Small intestine (tissue), 7 donors: ENCODE measurements at regions not wholly inside any gene's neighbourhood (a gene's known extent, or its start where the extent isn't known, plus 50 kb on each side); places are given as distances from the start of the nearest gene placed in this dataset.
"Not testable (repeated sequence)": the region's sequence is repeated elsewhere in the genome, so short reads cannot be mapped to it uniquely, and the experiment has no call there.

Experiments
- DNase-seq, 2 donors: peaks; one replicate each; pipeline versions ENCODE4 v3.0.0 to v3.0.0-alpha.2; 2013
- FAIRE-seq: peaks from 2 replicates; lab custom pipeline; 2012; peaks lifted over from hg19 to GRCh38; lab: Jason Lieb, UNC
- H3K27ac ChIP-seq, 3 donors: one replicate each; pipeline ENCODE4 v1.5.1; 2013; ENCODE audit warnings: low read length in 2 of 3, mild to moderate bottlenecking in 2 of 3, control low read depth in 1 of 3, inconsistent platforms in 1 of 3, low read depth in 1 of 3, moderate library complexity in 1 of 3
- H3K27me3 ChIP-seq, 3 donors: one replicate each; pipeline ENCODE4 v1.6.1; 2013; ENCODE audit warnings: low read length in 3 of 3, inconsistent platforms in 1 of 3; ENCODE audit not compliant: control insufficient read depth in 3 of 3, insufficient read depth in 3 of 3
- H3K36me3 ChIP-seq, 3 donors: one replicate each; pipeline ENCODE4 v1.6.1; 2013; ENCODE audit warnings: low read length in 3 of 3, inconsistent platforms in 1 of 3, low read depth in 1 of 3, mild to moderate bottlenecking in 1 of 3, moderate library complexity in 1 of 3; ENCODE audit not compliant: control insufficient read depth in 3 of 3, insufficient read depth in 2 of 3
- H3K4me1 ChIP-seq, 3 donors: one replicate each; pipeline ENCODE4 v1.6.1; 2013; ENCODE audit warnings: low read length in 2 of 3, inconsistent platforms in 1 of 3, low read depth in 1 of 3, mild to moderate bottlenecking in 1 of 3, moderate library complexity in 1 of 3; ENCODE audit not compliant: control insufficient read depth in 3 of 3, insufficient read depth in 2 of 3
- H3K4me3 ChIP-seq, 3 donors: one replicate each; pipeline ENCODE4 v1.5.1; 2013; ENCODE audit warnings: low read length in 3 of 3, control low read depth in 1 of 3, inconsistent platforms in 1 of 3, low read depth in 1 of 3, mild to moderate bottlenecking in 1 of 3, moderate library complexity in 1 of 3
- H3K9me3 ChIP-seq, 2 donors: one replicate each; pipeline ENCODE4 v1.6.1; 2013; ENCODE audit warnings: low read depth in 1 of 2, low read length in 1 of 2; ENCODE audit not compliant: control insufficient read depth in 2 of 2, insufficient read depth in 1 of 2
- WGBS, 3 donors: extraction: QIAGEN DNeasy Blood & Tissue Kit; methylation state at CpG; one replicate each; pipeline ENCODE4 v1.1.7; 2013; 5-methylcytosine and 5-hydroxymethylcytosine counted together
- donor health status: healthy with polysubstance abuse.
- donor health status: control.
- donor health status: control.
- donor health status: Bipolar disorder and iron deficiency.
- donor health status: healthy.

DNA sequence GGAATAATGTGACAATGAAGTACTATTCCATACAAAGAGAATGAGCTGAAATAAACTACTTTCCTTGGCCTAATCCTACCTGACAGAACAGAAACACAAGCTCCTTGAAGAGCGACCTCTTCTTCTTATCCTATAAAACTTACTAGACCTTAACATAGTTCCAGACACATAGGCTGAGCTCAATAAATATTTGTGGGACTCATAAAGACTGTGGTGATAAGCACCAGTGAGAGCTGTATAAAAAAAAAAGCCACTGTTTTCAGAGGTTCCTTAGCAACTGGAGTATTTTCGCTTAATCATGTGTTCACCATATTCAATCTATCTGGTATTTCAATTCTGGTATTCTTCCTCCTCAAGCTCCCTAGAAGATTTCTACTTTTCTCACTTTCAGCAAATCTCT, 1129.6 kb downstream of the STPG2 start:
- H3K4me1 ChIP-seq = peaks cover 0 to 7% (median 0%) of the 10 kb centered on the region in 3 donors
- no peak for FAIRE-seq

GRCh38 chr4:97015301-97015700, 1128.0 kb downstream of the STPG2 start:
- H3K27me3 ChIP-seq = no peaks in the 10 kb centered on the region
- H3K4me1 ChIP-seq = peaks cover 0 to 7% (median 0%) of the 10 kb centered on the region in 3 donors
- DNase-seq = no peak
- no peaks in the 10 kb centered on the region for H3K9me3 ChIP-seq
- no peak overlapping the region for H3K27ac ChIP-seq
- no peaks in the 10 kb centered on the region for H3K36me3 ChIP-seq
- WGBS, 3 donors = 64 to 80% (median 75%) methylated on average over 1 of the region's 1 CpG
- no peak overlapping the region for H3K4me3 ChIP-seq
- no peak for FAIRE-seq

More for the DNA sequence above, 1129.6 kb downstream of the STPG2 start:
- WGBS, 3 donors = 17 to 58% (median 40%) methylated on average over 2 of the region's 2 CpGs
- Histone ChIP-seq H3K36me3 (no peaks in the 10 kb centered on the region), H3K27ac (peak overlapping the region in 1 of 3 donors; percentile 9), H3K27me3 (no peaks in the 10 kb centered on the region), H3K9me3 (no peaks in the 10 kb centered on the region), H3K4me3 (no peak overlapping the region)
- DNase-seq = peak; percentile 31 to 76

DNA sequence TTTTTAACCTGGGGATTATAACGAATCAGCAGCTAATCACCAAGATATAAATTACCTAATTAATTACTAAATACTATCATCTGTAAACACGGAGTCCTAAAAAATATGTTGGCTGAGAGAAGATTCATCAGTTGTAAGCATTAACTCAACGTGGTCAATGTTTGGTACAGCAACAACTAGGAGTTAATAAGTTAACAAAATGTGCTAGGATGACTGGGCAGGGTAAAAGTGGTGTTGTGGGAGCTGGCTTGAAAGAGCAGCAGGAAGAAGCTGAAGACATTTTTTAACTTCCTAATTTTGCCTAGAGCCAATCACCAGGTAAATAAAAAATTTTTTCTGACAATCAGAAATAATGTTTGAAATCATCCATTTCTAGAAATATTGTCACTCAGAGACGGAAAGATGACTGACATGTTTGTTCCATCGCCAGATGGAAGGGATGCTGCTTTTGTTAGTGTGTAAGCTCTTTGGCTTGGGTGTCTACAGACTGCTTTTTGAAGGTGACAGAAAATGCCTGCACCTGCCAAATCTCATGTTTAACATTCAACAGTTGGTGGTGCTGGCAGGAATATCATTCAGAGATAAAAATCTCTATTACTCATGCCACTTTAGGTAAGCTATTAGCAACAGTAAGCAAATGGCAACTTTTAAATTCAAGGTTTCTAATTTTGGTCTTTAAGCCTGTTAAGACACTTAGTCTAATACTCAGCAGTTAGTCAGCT, 1126.9 kb downstream of the STPG2 start:
- FAIRE-seq = no peak

DNA sequence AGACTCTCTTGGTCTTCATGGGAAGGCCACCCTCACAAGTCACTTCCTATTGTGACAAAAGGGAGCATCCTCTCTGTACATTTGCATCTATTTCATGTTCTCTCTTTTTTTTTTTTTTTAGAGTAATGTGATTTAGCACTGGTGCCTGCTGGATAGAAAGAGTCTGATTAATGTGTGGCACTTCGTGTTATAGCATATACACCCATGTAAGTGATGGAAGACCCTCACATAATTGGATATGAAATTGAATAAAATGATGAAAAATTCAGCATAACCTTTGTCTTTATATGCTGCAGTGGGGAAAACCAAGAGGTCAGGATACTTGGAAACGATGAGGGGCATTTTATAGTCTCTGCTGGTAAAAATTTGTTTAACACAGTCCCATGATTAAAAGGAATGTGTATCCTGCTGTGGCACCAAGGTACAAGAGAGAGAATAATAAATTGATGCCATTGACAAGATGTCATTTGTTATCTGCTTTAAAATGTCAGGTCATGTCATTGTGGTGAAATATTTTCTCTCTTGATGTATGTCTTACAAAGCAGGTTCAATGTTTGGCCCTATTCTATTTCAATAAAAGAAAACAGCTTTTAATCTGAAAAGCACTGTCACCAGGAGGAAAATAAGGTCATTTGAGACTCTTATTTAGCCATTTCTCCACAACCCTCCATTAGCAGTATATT, 1115.4 kb downstream of the STPG2 start:
- H3K4me3 ChIP-seq = no peak overlapping the region
- FAIRE-seq (no peak), DNase-seq (no peak)
- no peaks in the 10 kb centered on the region for H3K27me3 ChIP-seq
- no peaks in the 10 kb centered on the region for H3K9me3 ChIP-seq
- no peak overlapping the region for H3K27ac ChIP-seq
- no peaks in the 10 kb centered on the region for H3K36me3 ChIP-seq
- 57 to 62% (median 60%) methylated on average over 2 of the region's 2 CpGs for WGBS, 3 donors
- no peaks in the 10 kb centered on the region for H3K4me1 ChIP-seq

More for the DNA sequence above, 1126.9 kb downstream of the STPG2 start:
- WGBS, 3 donors = 53 to 61% (median 60%) methylated on average over 5 of the region's 5 CpGs
- Histone ChIP-seq H3K4me1 (peaks cover 0 to 7% (median 0%) of the 10 kb centered on the region in 3 donors), H3K4me3 (no peak overlapping the region), H3K27me3 (no peaks in the 10 kb centered on the region), H3K27ac (no peak overlapping the region), H3K36me3 (no peaks in the 10 kb centered on the region), H3K9me3 (no peaks in the 10 kb centered on the region)
- DNase-seq = no peak

DNA sequence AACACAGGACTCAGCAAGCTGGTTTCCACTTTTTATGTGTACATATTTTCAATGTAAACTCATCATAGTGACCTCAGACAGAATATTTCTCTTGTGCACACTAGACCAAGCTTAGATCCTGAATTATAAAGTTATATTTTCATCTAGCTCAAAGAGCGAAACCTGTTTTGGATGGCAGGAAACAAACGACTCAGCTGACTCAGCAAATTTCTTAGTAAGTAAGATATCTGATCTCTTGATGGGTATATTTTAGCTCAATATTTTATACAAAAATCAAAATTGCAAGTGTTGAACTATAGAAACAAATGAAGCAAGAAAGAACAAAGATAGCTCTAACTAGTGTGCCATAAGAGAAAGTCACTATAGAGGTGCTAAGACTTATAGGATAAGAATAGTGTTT, 1114.5 kb downstream of the STPG2 start:
- no peak for FAIRE-seq
- 53 to 55% (median 54%) methylated on average over 2 of the region's 2 CpGs for WGBS, 3 donors

DNA sequence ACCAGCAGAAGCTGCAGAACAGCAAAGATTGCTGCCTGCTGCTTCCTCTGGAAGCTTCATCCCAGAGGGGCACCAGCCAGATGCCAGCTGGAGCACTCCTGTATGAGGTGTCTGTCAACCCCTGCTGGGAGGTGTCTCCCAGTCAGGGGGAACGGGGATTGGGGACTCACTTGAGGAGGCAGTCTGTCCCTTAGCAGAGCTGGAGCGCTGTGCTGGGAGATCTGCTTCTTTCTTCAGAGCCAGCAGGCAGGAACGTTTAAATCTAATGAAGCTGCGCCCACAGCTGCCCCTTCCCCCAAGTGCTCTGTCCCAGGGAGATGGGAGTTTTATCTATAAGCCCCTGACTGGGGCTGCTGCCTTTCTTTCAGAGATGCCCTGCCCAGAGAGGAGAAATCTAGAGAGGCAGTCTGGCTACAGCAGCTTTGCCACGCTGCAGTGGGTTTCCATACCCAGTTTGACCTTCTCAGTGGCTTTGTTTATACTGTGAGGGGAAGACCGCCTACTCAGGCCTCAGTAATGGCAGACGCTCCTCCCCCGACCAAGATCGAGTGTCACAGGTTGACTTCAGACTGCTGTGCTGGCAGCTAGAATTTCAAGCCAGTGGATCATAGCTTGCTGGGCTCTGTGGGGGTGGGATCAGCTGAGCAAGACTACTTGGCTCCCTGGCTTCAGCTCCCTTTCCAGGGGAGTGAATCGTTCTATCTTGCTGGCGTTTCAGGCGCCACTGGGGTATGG, 1105.7 kb downstream of the STPG2 start:
- H3K4me1 ChIP-seq, DNase-seq, H3K27me3 ChIP-seq, H3K4me3 ChIP-seq, FAIRE-seq, H3K9me3 ChIP-seq, H3K27ac ChIP-seq, H3K36me3 ChIP-seq: not testable (repeated sequence)
- WGBS, 3 donors = 75 to 81% (median 80%) methylated on average over 12 of the region's 12 CpGs

More for the DNA sequence above, 1114.5 kb downstream of the STPG2 start:
- no peaks in the 10 kb centered on the region for H3K4me1 ChIP-seq
- no peaks in the 10 kb centered on the region for H3K36me3 ChIP-seq
- H3K9me3 ChIP-seq = no peaks in the 10 kb centered on the region
- DNase-seq = no peak
- H3K27me3 ChIP-seq = no peaks in the 10 kb centered on the region
- no peak overlapping the region for H3K4me3 ChIP-seq
- no peak overlapping the region for H3K27ac ChIP-seq

GRCh38 chr4:97038146-97038516, 1105.1 kb downstream of the STPG2 start:
- Histone ChIP-seq H3K27me3 (no peaks in the 10 kb centered on the region), H3K4me1 (no peaks in the 10 kb centered on the region), H3K27ac (no peak overlapping the region), H3K9me3 (no peaks in the 10 kb centered on the region), H3K36me3 (no peaks in the 10 kb centered on the region), H3K4me3 (no peak overlapping the region)
- 82 to 84% (median 83%) methylated on average over 9 of the region's 9 CpGs for WGBS, 3 donors
- DNase-seq = no peak
- FAIRE-seq = no peak

DNA sequence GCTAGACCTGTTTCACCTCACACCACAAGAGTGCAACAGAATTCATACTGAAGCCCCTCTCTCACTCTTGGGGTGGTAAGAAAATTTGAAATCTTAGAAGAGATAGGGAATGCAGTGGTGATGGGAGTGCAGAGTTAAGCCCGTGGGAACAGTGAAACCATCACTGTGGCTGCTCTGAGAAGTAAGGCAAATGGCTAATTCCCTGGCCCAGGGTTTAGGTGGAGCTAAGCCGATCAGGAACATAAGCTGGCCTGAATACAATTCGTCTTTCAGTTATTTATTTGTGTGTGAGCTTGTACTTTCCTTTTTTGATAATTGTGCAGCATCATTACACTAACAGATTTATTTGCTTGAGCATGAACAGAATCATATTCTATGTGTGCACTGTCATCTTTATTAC, 1070.6 kb downstream of the STPG2 start:
- Histone ChIP-seq H3K4me3 (no peak overlapping the region), H3K9me3 (no peaks in the 10 kb centered on the region), H3K27me3 (no peaks in the 10 kb centered on the region), H3K4me1 (no peaks in the 10 kb centered on the region), H3K36me3 (no peaks in the 10 kb centered on the region), H3K27ac (no peak overlapping the region)
- WGBS, 3 donors = 70 to 82% (median 81%) methylated on average over 3 of the region's 3 CpGs
- DNase-seq (no peak), FAIRE-seq (no peak)
